Epidermal melanocyte (primary cell): ENCODE measurements at regions not wholly inside any gene's neighbourhood (a gene's known extent, or its start where the extent isn't known, plus 50 kb on each side); places are given as distances from the start of the nearest gene placed in this dataset.

Experiments
- DNase-seq: peaks from one replicate; pipeline ENCODE4 v3.0.0; 2011; ENCODE audit warnings: low spot score; ENCODE audit not compliant: insufficient read length

- no peak for DNase-seq
Measured at GRCh38 chr13:99827011-99827772, 144.4 kb downstream of the ZIC5 start.

GRCh38 chr13:99823961-99824360 is 147.6 kb downstream of the ZIC5 start:
- no peak for DNase-seq

DNA sequence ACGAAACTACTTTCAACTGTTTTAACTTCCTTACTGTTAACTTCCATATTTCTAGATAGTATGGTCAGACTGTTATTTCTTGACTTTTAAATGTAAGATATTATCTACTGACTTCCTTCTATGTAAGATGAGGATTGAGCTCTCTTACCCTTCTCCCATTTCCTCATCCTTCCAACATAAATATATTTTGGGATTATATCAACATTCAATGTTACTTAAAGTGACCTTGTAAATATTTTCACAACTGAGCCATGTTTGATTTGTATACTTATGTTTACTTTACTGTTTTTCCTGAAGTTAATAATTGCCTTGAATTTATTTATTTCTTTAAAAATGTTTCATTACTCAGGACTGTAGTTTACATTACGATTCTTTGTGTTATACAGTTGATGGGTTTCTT is 148.7 kb downstream of the ZIC5 start:
- DNase-seq, result no peak

GRCh38 chr13:99821741-99822140 is 149.8 kb downstream of the ZIC5 start:
- DNase-seq, result no peak

- DNase-seq, result no peak
Measured at GRCh38 chr13:99819967-99820366, 151.6 kb downstream of the ZIC5 start.

DNA sequence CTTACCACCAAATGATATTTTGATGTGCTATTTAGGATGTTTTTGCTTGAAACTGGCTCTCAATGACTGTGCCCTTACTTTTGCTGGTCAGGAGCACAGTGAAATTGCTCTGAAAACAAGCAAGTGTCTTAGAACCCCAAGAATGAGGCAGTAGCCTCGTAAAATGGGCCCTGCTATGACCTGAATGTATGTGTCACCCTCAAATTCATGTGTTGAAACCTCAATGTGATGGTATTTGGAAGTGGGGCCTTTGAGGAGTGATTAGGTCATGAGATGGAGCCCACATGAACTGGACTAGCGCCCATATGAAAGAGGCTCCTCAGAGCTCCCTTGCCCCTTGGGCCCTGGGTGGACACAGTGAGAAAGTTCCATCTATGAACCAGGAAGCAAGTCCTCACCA is 155.2 kb downstream of the ZIC5 start:
- no peak for DNase-seq

- no peak for DNase-seq
Measured at GRCh38 chr13:99813336-99814095, 158.1 kb downstream of the ZIC5 start.

GRCh38 chr13:99812625-99813024 is 158.9 kb downstream of the ZIC5 start:
- no peak for DNase-seq

DNA sequence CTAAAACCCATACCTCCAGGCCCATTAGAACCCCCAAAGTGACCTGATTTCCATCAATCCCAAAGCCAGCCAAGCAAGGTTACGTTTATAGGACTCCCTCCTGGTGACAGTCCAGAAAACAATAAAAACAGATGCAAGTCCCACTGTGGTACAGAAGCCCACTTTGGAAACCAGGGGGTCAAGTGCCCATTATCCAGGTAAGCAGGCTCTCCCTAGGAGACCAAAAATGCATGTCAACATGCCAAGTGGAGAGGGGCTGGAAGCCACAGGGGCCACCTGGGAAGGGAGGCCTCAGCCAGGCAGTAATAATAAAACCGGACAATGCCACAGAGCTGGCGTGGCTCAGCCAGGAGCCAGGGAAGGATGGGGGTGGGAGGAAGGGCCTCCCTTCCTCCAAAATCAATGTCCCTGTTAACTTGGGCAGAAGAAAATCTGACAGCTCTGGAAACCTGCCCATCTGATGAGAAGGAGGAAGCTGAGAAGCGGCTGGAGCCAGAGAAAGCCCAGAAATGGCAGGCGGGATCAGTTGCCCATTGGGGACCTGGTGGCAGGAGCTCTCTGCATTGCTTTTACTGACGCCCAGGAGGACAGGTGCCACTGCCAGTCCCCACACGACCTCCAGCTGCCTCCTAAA is 160.4 kb downstream of the ZIC5 start:
- DNase-seq, result no peak

DNA sequence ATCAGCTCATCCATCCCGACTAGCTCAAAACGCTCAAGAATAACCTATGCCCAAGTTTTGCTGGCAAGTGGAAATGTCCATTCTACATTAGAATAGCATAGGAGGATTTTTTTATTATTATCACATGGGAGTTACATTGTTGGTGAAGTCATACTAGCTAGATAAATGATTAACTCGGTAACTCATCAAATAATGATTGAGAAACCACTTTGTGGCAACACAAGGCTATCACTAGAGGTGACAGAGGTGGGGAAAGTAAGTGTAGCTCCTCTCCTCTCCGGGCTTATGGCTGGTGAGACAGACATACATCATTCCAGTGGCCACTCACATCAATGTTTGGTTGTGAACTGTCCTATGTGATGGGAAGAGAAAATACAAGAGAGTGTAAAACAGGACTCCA is 161.6 kb downstream of the ZIC5 start:
- no peak for DNase-seq

- no peak for DNase-seq
Measured at GRCh38 chr13:99809496-99809895, 162.1 kb downstream of the ZIC5 start.

DNA sequence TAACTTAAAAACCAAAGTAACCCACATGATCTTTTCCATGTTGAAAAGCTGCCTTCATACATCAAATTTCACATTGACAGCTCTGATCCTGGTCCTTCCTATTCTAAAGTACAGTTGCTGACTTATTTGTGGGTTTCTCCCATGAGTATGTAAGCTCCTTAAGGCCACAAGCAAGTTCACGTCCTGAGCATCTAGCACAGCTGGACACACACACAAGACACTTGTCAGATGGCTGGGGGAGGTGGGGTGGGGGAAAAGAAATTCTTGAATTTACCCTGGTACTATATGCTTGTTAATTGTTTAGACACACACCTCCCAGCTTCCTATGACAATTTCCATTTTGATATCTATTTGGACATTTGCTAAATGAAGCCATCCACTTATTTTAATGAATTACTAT is 162.8 kb downstream of the ZIC5 start:
- DNase-seq, result no peak

DNA sequence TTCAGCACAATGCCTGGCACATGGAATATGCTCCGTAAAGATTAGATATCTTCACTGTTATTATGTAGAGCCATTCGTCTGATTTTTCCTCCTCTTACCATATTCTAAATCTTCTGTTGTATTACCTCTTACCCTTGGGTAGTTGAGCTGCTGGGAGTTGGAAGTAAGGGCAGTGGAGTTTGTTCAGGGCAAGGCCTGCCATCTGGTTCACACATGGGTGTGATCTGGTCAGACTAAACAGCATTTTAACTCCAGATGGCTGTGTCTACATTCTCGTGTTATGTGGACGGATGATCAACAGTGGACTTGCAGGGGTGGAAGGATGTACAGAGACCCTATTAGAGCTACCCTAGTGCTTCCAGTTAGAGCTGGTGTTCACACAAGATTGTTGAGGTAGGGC is 164.9 kb downstream of the ZIC5 start:
- DNase-seq, result no peak

DNA sequence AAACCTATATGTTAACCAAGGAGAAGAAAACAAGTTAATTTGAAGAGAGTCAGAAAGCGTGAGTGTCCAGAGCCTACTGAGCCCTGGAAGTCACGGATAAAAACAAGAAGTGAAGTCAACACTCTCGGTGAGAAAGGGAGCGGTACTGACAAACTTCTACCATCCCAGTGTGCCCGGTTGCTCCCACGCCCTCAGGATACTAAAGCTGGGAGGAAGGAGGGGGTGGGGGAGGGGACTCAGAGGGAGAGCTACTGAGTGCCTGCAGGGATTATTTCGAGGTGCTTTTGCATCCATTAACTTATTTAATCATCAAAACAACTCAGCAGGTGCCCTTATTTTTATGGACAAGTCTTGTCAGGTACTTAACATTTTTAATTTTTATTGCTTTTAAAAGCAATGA is 166.2 kb downstream of the ZIC5 start:
- no peak for DNase-seq

DNA sequence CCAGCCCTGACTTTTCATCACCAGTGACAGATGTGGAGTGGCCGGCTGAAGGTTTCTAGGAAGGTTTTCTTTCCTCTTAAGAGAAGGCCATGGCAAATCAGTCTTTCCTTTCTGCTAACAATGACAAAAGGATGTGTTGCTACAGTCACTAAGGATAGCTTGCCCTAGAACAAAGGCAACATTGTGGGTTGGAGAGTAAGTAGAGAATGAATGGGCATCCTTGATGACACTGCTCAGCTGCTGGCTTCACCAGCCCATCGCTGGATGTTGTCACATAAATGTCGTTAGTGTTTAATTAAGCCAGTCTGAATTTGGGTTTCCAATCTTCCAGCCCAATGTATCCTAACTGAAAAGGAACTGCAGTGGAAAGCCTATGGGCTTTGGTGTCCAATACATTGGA is 168.4 kb downstream of the ZIC5 start:
- no peak for DNase-seq

- no peak for DNase-seq
Measured at GRCh38 chr13:99802416-99802815, 169.2 kb downstream of the ZIC5 start.

DNA sequence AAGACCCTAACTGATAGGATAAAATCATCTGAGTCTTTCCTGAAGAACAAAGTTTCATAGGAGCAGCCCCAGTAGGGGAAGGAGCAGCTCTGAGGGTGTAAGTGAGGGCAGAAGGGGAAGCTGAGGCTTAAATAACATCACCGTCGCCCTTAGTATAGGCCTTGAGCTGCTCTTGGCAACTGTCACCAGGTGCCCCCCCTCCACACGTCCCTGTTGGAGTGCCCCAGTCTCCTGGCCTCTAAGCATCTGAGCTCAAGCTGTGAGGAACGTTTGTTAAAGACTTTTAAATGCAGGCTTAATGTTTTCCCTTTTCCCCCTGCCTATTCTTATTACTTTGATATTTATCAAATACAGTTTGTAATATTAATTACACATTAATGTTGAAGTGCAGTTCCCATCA is 170.6 kb downstream of the ZIC5 start:
- no peak for DNase-seq

DNA sequence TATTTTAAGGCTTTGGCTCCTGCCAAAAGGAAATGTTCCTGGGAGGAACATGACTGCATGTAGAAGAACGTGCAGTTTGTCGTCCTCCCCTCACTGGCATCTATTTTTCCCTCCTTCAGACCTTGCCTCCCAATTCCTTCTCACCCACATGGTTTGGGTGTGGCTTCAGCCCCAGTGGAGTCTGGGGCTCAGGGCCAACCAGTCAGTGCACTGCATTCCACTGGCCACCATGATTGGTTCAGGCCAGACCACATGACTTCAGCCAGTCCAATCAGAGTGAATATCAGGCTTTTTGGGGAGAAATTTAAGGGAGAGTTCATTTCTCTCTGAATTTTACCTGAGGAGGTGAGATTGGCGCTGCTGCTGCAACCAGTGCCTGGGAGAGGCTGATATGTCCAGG is 171.6 kb downstream of the ZIC5 start:
- no peak for DNase-seq

DNA sequence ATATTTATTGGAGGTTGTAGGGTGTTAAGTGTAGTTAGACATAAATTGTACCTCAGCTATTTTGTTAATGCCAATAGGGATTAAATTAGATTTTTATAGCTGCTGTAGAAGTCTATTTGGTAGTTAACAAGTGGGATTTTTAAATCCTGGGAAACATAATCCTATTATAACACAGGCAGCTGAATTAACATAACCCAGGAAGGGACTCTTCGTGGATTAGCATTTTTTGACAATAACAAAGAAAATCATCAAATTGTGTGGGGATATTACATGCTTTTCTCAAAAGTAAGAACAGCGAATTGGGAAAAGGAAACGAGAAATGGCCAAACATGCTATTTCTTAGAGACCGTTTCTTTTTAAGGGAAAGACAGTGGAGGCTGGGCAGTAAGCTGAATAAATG is 172.8 kb downstream of the ZIC5 start:
- DNase-seq, result no peak

DNA sequence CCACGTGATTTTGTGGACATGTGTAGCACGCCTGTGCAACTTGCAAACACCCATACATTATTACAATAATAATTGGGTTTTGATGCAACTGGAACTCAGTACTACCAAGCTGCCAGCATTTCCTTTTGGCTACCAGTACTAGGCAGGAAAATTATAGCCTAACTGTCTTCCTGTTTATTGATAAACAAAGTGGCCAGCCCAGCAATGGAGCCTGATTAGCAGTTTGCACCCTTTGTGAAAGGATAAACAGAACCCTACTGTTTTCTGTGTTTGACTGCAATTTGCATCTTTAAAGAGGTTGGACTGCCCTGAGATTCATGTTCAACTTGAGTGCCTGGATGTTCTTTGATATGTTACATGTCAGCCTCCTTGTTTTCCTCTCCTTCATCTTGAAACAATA is 173.9 kb downstream of the ZIC5 start:
- DNase-seq, result no peak

DNA sequence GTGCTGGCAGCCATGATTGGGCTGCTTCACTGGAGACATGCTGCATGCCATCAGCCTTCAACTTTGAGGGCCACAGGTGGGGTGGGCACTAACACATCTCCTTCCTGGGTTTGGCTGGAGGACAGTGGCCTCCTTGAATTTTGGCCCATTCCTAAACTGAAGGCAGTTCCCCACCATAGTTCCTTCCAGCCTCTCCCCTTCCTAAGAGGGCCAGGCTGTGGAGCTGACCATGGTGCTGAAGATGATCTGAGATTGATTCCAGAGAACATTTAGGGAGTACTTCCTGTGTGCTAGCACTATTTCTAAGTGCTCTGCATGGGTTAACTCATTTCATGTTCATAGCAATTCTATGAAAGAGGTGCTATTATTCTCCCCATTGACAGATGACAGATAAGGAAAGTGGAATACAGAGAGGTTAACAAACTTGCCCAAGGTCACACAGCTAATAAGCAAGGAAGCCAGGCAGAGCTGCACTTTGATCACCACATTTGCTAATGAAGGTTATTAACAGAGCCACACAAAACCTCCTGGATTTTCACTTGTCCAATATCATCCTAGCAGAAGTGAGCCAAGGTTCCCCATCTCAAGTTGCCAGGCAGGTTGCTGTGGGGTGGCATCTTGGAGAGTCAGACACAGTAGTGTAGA is 175.3 kb downstream of the ZIC5 start:
- DNase-seq, result no peak
